ENCODE measurements at regions not wholly inside any gene's neighbourhood (a gene's known extent, or its start where the extent isn't known, plus 50 kb on each side); places are given as distances from the start of the nearest gene placed in this dataset.

DNA sequence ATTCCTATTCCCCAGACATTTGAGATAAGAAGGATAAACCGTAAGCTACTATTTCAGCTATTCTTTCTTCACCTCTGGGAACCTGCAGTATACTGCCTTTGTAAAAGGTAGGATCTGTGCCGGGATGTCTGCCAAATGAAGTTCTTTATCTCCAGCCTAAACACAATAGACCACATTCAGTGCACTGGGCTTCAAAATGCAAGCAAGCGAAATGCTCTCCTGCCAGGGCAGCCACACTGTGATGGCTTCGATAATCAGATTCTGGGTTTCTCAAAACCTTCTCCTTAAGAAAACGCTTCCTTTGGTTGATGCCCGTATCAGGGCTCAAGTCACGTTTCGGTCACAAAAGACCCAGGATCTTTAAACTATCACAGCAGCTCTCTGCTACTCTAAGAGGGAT lies 299.5 kb upstream of the B3GAT1 start:
- Histone ChIP-seq H3K36me3 (ENCODE audit: control insufficient read depth, insufficient read depth, low read length) (no peaks in the 10 kb centered on the region), H3K4me3 (ENCODE audit: low read depth in 2 of 2, low read length in 2 of 2) (no peak overlapping the region), H3K4me1 (ENCODE audit: control insufficient read depth, insufficient read depth, low read length) (no peaks in the 10 kb centered on the region), H3K9me3 (ENCODE audit: control insufficient read depth, insufficient read depth, low read depth, low read length) (no peaks in the 10 kb centered on the region), H3K27me3 (ENCODE audit: control insufficient read depth, insufficient read depth, low read length) (peaks cover 17% of the 10 kb centered on the region), H3K27ac (ENCODE audit: low read length) (no peak overlapping the region)
- intact Hi-C loops (cut with micrococcal nuclease; ENCODE audit: unreplicated experiment), result no loop called here
- no peak for ATAC-seq
- ChIA-PET CTCF (no interaction called here), POLR2A (no interaction called here)
- no peak for TF ChIP-seq SIN3A (IDR thresholded peaks at IDR 0.05; ENCODE audit: borderline replicate concordance, insufficient read depth, low read depth, low read length)
- TF ChIP-seq POLR2AphosphoS5 (IDR thresholded peaks at IDR 0.05; ENCODE audit: low read depth, low read length), result no peak
- no peak for TF ChIP-seq TCF7L2 (IDR thresholded peaks at IDR 0.05; ENCODE audit: low read depth, low read length)
- TF ChIP-seq, protein P1, sequence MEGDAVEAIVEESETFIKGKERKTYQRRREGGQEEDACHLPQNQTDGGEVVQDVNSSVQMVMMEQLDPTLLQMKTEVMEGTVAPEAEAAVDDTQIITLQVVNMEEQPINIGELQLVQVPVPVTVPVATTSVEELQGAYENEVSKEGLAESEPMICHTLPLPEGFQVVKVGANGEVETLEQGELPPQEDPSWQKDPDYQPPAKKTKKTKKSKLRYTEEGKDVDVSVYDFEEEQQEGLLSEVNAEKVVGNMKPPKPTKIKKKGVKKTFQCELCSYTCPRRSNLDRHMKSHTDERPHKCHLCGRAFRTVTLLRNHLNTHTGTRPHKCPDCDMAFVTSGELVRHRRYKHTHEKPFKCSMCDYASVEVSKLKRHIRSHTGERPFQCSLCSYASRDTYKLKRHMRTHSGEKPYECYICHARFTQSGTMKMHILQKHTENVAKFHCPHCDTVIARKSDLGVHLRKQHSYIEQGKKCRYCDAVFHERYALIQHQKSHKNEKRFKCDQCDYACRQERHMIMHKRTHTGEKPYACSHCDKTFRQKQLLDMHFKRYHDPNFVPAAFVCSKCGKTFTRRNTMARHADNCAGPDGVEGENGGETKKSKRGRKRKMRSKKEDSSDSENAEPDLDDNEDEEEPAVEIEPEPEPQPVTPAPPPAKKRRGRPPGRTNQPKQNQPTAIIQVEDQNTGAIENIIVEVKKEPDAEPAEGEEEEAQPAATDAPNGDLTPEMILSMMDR (IDR thresholded peaks at IDR 0.05), result no peak
- no peak for DNase-seq (ENCODE audit: low read depth, low spot score)
- in situ Hi-C loops (cut with HindIII; ENCODE audit: low pct_unique_long_range_greater_than_20kb, low sequenced_read_pairs), result no loop called here
- BruUV-seq (replicated peaks), result no TSS peak

DNA sequence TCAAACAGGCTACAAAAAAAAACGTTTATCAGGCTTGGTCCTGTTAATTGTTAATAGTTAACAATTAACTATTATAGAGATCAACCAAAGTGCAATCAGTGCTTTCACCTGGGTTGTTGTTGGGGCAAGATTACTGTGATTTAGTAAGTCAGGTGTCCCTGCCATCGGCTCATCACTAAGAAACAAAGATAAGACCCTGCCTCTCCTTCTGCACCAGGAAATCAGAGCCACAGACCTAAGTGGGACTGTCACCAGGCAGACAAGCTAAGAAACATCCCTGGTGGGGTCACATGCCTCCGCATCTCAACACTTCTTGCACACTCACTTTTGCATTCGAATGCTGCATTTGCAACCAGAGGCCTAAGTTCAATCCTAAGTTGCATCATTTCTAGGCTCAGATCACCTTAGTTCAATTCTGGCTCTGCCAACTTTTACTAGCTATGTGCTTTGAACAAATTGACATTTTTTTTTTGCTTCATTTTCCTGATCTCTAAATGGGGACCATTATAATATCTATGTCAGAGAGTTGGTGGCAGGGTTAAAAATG lies 298.9 kb upstream of the B3GAT1 start:
- DNase-seq (ENCODE audit: low read depth, low spot score), result no peak
- TF ChIP-seq SIN3A (IDR thresholded peaks at IDR 0.05; ENCODE audit: borderline replicate concordance, insufficient read depth, low read depth, low read length) (no peak), TCF7L2 (IDR thresholded peaks at IDR 0.05; ENCODE audit: low read depth, low read length) (no peak), POLR2AphosphoS5 (IDR thresholded peaks at IDR 0.05; ENCODE audit: low read depth, low read length) (no peak)
- TF ChIP-seq, protein P2, sequence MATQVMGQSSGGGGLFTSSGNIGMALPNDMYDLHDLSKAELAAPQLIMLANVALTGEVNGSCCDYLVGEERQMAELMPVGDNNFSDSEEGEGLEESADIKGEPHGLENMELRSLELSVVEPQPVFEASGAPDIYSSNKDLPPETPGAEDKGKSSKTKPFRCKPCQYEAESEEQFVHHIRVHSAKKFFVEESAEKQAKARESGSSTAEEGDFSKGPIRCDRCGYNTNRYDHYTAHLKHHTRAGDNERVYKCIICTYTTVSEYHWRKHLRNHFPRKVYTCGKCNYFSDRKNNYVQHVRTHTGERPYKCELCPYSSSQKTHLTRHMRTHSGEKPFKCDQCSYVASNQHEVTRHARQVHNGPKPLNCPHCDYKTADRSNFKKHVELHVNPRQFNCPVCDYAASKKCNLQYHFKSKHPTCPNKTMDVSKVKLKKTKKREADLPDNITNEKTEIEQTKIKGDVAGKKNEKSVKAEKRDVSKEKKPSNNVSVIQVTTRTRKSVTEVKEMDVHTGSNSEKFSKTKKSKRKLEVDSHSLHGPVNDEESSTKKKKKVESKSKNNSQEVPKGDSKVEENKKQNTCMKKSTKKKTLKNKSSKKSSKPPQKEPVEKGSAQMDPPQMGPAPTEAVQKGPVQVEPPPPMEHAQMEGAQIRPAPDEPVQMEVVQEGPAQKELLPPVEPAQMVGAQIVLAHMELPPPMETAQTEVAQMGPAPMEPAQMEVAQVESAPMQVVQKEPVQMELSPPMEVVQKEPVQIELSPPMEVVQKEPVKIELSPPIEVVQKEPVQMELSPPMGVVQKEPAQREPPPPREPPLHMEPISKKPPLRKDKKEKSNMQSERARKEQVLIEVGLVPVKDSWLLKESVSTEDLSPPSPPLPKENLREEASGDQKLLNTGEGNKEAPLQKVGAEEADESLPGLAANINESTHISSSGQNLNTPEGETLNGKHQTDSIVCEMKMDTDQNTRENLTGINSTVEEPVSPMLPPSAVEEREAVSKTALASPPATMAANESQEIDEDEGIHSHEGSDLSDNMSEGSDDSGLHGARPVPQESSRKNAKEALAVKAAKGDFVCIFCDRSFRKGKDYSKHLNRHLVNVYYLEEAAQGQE (IDR thresholded peaks at IDR 0.05; ENCODE audit: insufficient read depth in 1 of 2, low read depth in 2 of 2, low read length in 1 of 2), result no peak
- TF ChIP-seq, protein P1 (IDR thresholded peaks at IDR 0.05), result no peak
- H3K4me3 ChIP-seq (ENCODE audit: low read depth in 2 of 2, low read length in 2 of 2), result no peak overlapping the region
- no peaks in the 10 kb centered on the region for H3K4me1 ChIP-seq (ENCODE audit: control insufficient read depth, insufficient read depth, low read length)
- H3K27ac ChIP-seq (ENCODE audit: low read length), result no peak overlapping the region
- H3K36me3 ChIP-seq (ENCODE audit: control insufficient read depth, insufficient read depth, low read length), result no peaks in the 10 kb centered on the region
- intact Hi-C loops (cut with micrococcal nuclease; ENCODE audit: unreplicated experiment) (no loop called here), in situ Hi-C loops (cut with HindIII; ENCODE audit: low pct_unique_long_range_greater_than_20kb, low sequenced_read_pairs) (no loop called here)
- H3K27me3 ChIP-seq (ENCODE audit: control insufficient read depth, insufficient read depth, low read length), result peaks cover 17% of the 10 kb centered on the region
- ChIA-PET POLR2A (no interaction called here), CTCF (interaction anchor here (0.6 kb wide), 1 partner anchor 34 kb away, joined by 3 read pairs; no protein-coding TSS in a partner anchor)
- no peak for ATAC-seq
- H3K9me3 ChIP-seq (ENCODE audit: control insufficient read depth, insufficient read depth, low read depth, low read length), result no peaks in the 10 kb centered on the region
- no TSS peak for BruUV-seq (replicated peaks)

Measured in Panc1 (cell line).